MG63 (cell line): ENCODE measurements at regions not wholly inside any gene's neighbourhood (a gene's known extent, or its start where the extent isn't known, plus 50 kb on each side); places are given as distances from the start of the nearest gene placed in this dataset.

Source experiments
- DNase-seq: peaks from one replicate; pipeline ENCODE4 v3.0.0-alpha.2; 2020
- H3K27me3 ChIP-seq: fragments of 250-450 bp; sonication (Bioruptor Pico); 2 replicates; pipeline ENCODE4 v1.5.1; 2020; ENCODE audit warnings: mild to moderate bottlenecking, moderate library complexity
- H3K36me3 ChIP-seq: fragments of 250-450 bp; sonication (Bioruptor Pico); 2 replicates; pipeline ENCODE4 v1.5.1; 2020; ENCODE audit warnings: mild to moderate bottlenecking, moderate library complexity
- H3K4me3 ChIP-seq: fragments of 250-450 bp; sonication (Bioruptor Pico); 2 replicates; pipeline ENCODE4 v1.5.1; 2020; ENCODE audit warnings: mild to moderate bottlenecking, moderate library complexity
- H3K9me3 ChIP-seq: fragments of 250-450 bp; sonication (Bioruptor Pico); 2 replicates; pipeline ENCODE4 v1.5.1; 2020; ENCODE audit warnings: mild to moderate bottlenecking, moderate library complexity

- peaks cover 2% of the 10 kb centered on the region for H3K9me3 ChIP-seq
- no peak for DNase-seq
- no peaks in the 10 kb centered on the region for H3K27me3 ChIP-seq
- no peaks in the 10 kb centered on the region; the same call in 1 of the 2 replicates for H3K36me3 ChIP-seq
- H3K4me3 ChIP-seq: no peak overlapping the region
Observed at GRCh38 chr10:43825984-43826383, 177.3 kb upstream of the ZNF32 start.

- no peak for DNase-seq
- H3K9me3 ChIP-seq: peaks cover 2% of the 10 kb centered on the region
Observed at GRCh38 chr10:43825421-43825820, 176.7 kb upstream of the ZNF32 start.

GRCh38 chr10:43824934-43825333, 176.3 kb upstream of the ZNF32 start:
- DNase-seq: peak; percentile 85
- Histone ChIP-seq H3K9me3 (peaks cover 2% of the 10 kb centered on the region), H3K27me3 (no peaks in the 10 kb centered on the region), H3K36me3 (no peaks in the 10 kb centered on the region; the same call in 1 of the 2 replicates), H3K4me3 (no peak overlapping the region)

More at GRCh38 chr10:43825421-43825820, 176.7 kb upstream of the ZNF32 start:
- H3K27me3 ChIP-seq: no peaks in the 10 kb centered on the region
- no peaks in the 10 kb centered on the region; the same call in 1 of the 2 replicates for H3K36me3 ChIP-seq
- no peak overlapping the region for H3K4me3 ChIP-seq

- no peak overlapping the region for H3K4me3 ChIP-seq
- H3K36me3 ChIP-seq: no peaks in the 10 kb centered on the region; the same call in 1 of the 2 replicates
- H3K9me3 ChIP-seq: peaks cover 2% of the 10 kb centered on the region; the same call in 1 of the 2 replicates
- DNase-seq: peak; percentile 45
- H3K27me3 ChIP-seq: no peaks in the 10 kb centered on the region
Observed at GRCh38 chr10:43822631-43823580, 174.2 kb upstream of the ZNF32 start.

GRCh38 chr10:43821103-43821502, 172.4 kb upstream of the ZNF32 start:
- H3K9me3 ChIP-seq: no peaks in the 10 kb centered on the region
- DNase-seq: no peak
- no peak overlapping the region for H3K4me3 ChIP-seq
- no peaks in the 10 kb centered on the region; the same call in 1 of the 2 replicates for H3K36me3 ChIP-seq
- H3K27me3 ChIP-seq: no peaks in the 10 kb centered on the region

GRCh38 chr10:43820663-43821062, 172.0 kb upstream of the ZNF32 start:
- no peak overlapping the region for H3K4me3 ChIP-seq
- no peaks in the 10 kb centered on the region; the same call in 1 of the 2 replicates for H3K36me3 ChIP-seq
- no peaks in the 10 kb centered on the region for H3K27me3 ChIP-seq
- no peak for DNase-seq
- H3K9me3 ChIP-seq: no peaks in the 10 kb centered on the region

- DNase-seq: no peak
- no peaks in the 10 kb centered on the region for H3K27me3 ChIP-seq
- no peaks in the 10 kb centered on the region; the same call in 1 of the 2 replicates for H3K36me3 ChIP-seq
- no peak overlapping the region for H3K4me3 ChIP-seq
- H3K9me3 ChIP-seq: no peaks in the 10 kb centered on the region
Observed at GRCh38 chr10:43819464-43820230, 171.0 kb upstream of the ZNF32 start.

- H3K27me3 ChIP-seq: no peaks in the 10 kb centered on the region
- H3K9me3 ChIP-seq: no peaks in the 10 kb centered on the region
- no peak for DNase-seq
- no peaks in the 10 kb centered on the region for H3K36me3 ChIP-seq
- no peak overlapping the region for H3K4me3 ChIP-seq
Observed at GRCh38 chr10:43818687-43819086, 170.0 kb upstream of the ZNF32 start.

GRCh38 chr10:43817368-43817767, 168.7 kb upstream of the ZNF32 start:
- H3K9me3 ChIP-seq: no peaks in the 10 kb centered on the region
- H3K27me3 ChIP-seq: no peaks in the 10 kb centered on the region
- no peaks in the 10 kb centered on the region for H3K36me3 ChIP-seq
- DNase-seq: no peak
- H3K4me3 ChIP-seq: no peak overlapping the region

GRCh38 chr10:43816351-43817321, 168.0 kb upstream of the ZNF32 start:
- no peaks in the 10 kb centered on the region for H3K9me3 ChIP-seq
- no peaks in the 10 kb centered on the region for H3K36me3 ChIP-seq
- DNase-seq: peak; percentile 57
- no peak overlapping the region for H3K4me3 ChIP-seq
- H3K27me3 ChIP-seq: no peaks in the 10 kb centered on the region

GRCh38 chr10:43815181-43815885, 166.7 kb upstream of the ZNF32 start:
- no peaks in the 10 kb centered on the region for H3K36me3 ChIP-seq
- no peaks in the 10 kb centered on the region for H3K27me3 ChIP-seq
- no peak for DNase-seq
- no peaks in the 10 kb centered on the region for H3K9me3 ChIP-seq
- H3K4me3 ChIP-seq: no peak overlapping the region

- no peak overlapping the region for H3K4me3 ChIP-seq
- DNase-seq: no peak
- H3K9me3 ChIP-seq: no peaks in the 10 kb centered on the region
- no peaks in the 10 kb centered on the region for H3K36me3 ChIP-seq
- no peaks in the 10 kb centered on the region for H3K27me3 ChIP-seq
Observed at GRCh38 chr10:43814663-43815062, 166.0 kb upstream of the ZNF32 start.

- no peaks in the 10 kb centered on the region for H3K27me3 ChIP-seq
- H3K9me3 ChIP-seq: no peaks in the 10 kb centered on the region
- H3K4me3 ChIP-seq: no peak overlapping the region
- H3K36me3 ChIP-seq: no peaks in the 10 kb centered on the region
- DNase-seq: no peak
Observed at GRCh38 chr10:43811871-43812270, 163.2 kb upstream of the ZNF32 start.

- H3K9me3 ChIP-seq: no peaks in the 10 kb centered on the region
- H3K36me3 ChIP-seq: no peaks in the 10 kb centered on the region
- peak; percentile 91 for DNase-seq
- H3K27me3 ChIP-seq: no peaks in the 10 kb centered on the region
- no peak overlapping the region for H3K4me3 ChIP-seq
Observed at GRCh38 chr10:43809211-43809930, 160.7 kb upstream of the ZNF32 start.

GRCh38 chr10:43808136-43808535, 159.5 kb upstream of the ZNF32 start:
- no peak for DNase-seq
- Histone ChIP-seq H3K27me3 (no peaks in the 10 kb centered on the region), H3K4me3 (no peak overlapping the region), H3K36me3 (no peaks in the 10 kb centered on the region), H3K9me3 (no peaks in the 10 kb centered on the region)
